Neural cell (in vitro differentiated cells): ENCODE measurements at regions not wholly inside any gene's neighbourhood (a gene's known extent, or its start where the extent isn't known, plus 50 kb on each side); places are given as distances from the start of the nearest gene placed in this dataset.

Source experiments
- H2AFZ ChIP-seq: fragments of 200-600, 300-800 bp; sonication (generic), shearing (Covaris generic); 2 replicates; pipeline ENCODE4 v1.6.0; 2014; ENCODE audit warnings: low read depth, mild to moderate bottlenecking, antibody characterized with exemption, low read length, moderate library complexity
- H3F3A ChIP-seq: fragments of 200-600 bp; shearing (Covaris generic); 2 replicates; pipeline ENCODE4 v1.6.1; 2016; ENCODE audit warnings: mild to moderate bottlenecking, moderate library complexity, mixed read lengths, antibody characterized with exemption, low read length; ENCODE audit not compliant: insufficient read depth, poor library complexity, severe bottlenecking
- H3K27ac ChIP-seq: fragments of 200-600, 300-800 bp; sonication (generic), shearing (Covaris generic); 2 replicates; pipeline ENCODE4 v1.5.1; 2014; ENCODE audit warnings: mild to moderate bottlenecking, low read length, moderate library complexity
- H3K27me3 ChIP-seq: fragments of 300-800, 200-600 bp; sonication (generic), shearing (Covaris generic); 2 replicates; pipeline ENCODE4 v1.6.0; 2014; ENCODE audit warnings: mild to moderate bottlenecking, low read depth, low read length, moderate library complexity; ENCODE audit not compliant: insufficient read depth
- H3K36me3 ChIP-seq: fragments of 300-800, 200-600 bp; sonication (generic), shearing (Covaris generic); 2 replicates; pipeline ENCODE4 v1.5.1; 2014; ENCODE audit warnings: mild to moderate bottlenecking, antibody characterized with exemption, low read length, moderate library complexity; ENCODE audit not compliant: insufficient read depth
- H3K4me2 ChIP-seq: fragments of 300-800, 200-600 bp; sonication (generic), shearing (Covaris generic); 2 replicates; pipeline ENCODE4 v1.6.0; 2014; ENCODE audit warnings: mild to moderate bottlenecking, low read length
- H3K4me3 ChIP-seq: fragments of 300-800, 200-600 bp; sonication (generic), shearing (Covaris generic); 2 replicates; pipeline ENCODE4 v1.5.1; 2014; ENCODE audit warnings: mild to moderate bottlenecking, low read length, moderate library complexity
- H3K79me2 ChIP-seq: fragments of 200-600 bp; shearing (Covaris generic); replicated peaks from 2 replicates; pipeline ENCODE4 v1.6.0; 2014; ENCODE audit warnings: mild to moderate bottlenecking, low read length, moderate library complexity; ENCODE audit not compliant: insufficient read depth
- H3K9ac ChIP-seq: fragments of 300-800, 200-600 bp; sonication (generic), shearing (Covaris generic); 2 replicates; pipeline ENCODE4 v1.6.1; 2016; ENCODE audit warnings: mild to moderate bottlenecking, low read length, mixed read lengths
- H3K9me2 ChIP-seq: fragments of 200-600 bp; shearing (Covaris generic); 2 replicates; pipeline ENCODE4 v1.6.1; 2016; ENCODE audit warnings: mild to moderate bottlenecking, low read length, mixed read lengths; ENCODE audit not compliant: insufficient read depth
- H3K9me3 ChIP-seq: fragments of 200-600, 300-800 bp; sonication (generic), shearing (Covaris generic); 2 replicates; pipeline ENCODE4 v1.6.1; 2016; ENCODE audit warnings: mild to moderate bottlenecking, mixed run types, low read length, moderate library complexity, mixed read lengths
- H4K20me1 ChIP-seq: fragments of 200-600 bp; shearing (Covaris generic); 2 replicates; pipeline ENCODE4 v1.6.1; 2016; ENCODE audit warnings: mild to moderate bottlenecking, mixed run types; ENCODE audit not compliant: insufficient read depth
- EP300 ChIP-seq: fragments of 450-650 bp; conservative IDR thresholded peaks from 2 replicates; pipeline ENCODE4 v1.6.1; 2014; ENCODE audit warnings: antibody characterized with exemption, mild to moderate bottlenecking, moderate library complexity; ENCODE audit not compliant: poor library complexity, severe bottlenecking
- EZH2 ChIP-seq: fragments of 200-600, 300-800 bp; shearing (Covaris generic), sonication (generic); IDR thresholded peaks from 2 replicates; pipeline ENCODE4 v1.6.1; 2014; ENCODE audit warnings: antibody characterized with exemption, low read length, borderline replicate concordance, mild to moderate bottlenecking; ENCODE audit not compliant: insufficient read depth, poor library complexity, severe bottlenecking
- MXI1 ChIP-seq: fragments of 450-650 bp; conservative IDR thresholded peaks from 2 replicates; pipeline ENCODE4 v1.6.1; 2014; ENCODE audit warnings: antibody characterized with exemption, mild to moderate bottlenecking; ENCODE audit not compliant: poor library complexity, severe bottlenecking
- POLR2AphosphoS5 ChIP-seq: IDR thresholded peaks from 2 replicates; pipeline ENCODE4 v1.6.1; 2012
- RAD21 ChIP-seq: fragments of 450-650 bp; conservative IDR thresholded peaks from 2 replicates; pipeline ENCODE4 v1.6.1; 2014; ENCODE audit warnings: antibody characterized with exemption, mild to moderate bottlenecking, moderate library complexity
- SMC3 ChIP-seq: fragments of 450-650 bp; conservative IDR thresholded peaks from 2 replicates; pipeline ENCODE4 v1.6.1; 2014; ENCODE audit warnings: antibody characterized with exemption, mild to moderate bottlenecking, moderate library complexity; ENCODE audit not compliant: poor library complexity
- TAF1 ChIP-seq: IDR thresholded peaks from 2 replicates; pipeline ENCODE4 v1.6.1; 2012; ENCODE audit warnings: low read depth
- TF ChIP-seq, protein P1 (sequence below): IDR thresholded peaks from 2 replicates; pipeline ENCODE4 v1.6.1; 2012; ENCODE audit warnings: borderline replicate concordance
- TF ChIP-seq, protein P2 (sequence below): fragments of 450-650 bp; IDR thresholded peaks from 2 replicates; pipeline ENCODE4 v1.5.1; 2014; ENCODE audit warnings: antibody characterized with exemption, mild to moderate bottlenecking, moderate library complexity; ENCODE audit not compliant: poor library complexity, severe bottlenecking

DNA sequence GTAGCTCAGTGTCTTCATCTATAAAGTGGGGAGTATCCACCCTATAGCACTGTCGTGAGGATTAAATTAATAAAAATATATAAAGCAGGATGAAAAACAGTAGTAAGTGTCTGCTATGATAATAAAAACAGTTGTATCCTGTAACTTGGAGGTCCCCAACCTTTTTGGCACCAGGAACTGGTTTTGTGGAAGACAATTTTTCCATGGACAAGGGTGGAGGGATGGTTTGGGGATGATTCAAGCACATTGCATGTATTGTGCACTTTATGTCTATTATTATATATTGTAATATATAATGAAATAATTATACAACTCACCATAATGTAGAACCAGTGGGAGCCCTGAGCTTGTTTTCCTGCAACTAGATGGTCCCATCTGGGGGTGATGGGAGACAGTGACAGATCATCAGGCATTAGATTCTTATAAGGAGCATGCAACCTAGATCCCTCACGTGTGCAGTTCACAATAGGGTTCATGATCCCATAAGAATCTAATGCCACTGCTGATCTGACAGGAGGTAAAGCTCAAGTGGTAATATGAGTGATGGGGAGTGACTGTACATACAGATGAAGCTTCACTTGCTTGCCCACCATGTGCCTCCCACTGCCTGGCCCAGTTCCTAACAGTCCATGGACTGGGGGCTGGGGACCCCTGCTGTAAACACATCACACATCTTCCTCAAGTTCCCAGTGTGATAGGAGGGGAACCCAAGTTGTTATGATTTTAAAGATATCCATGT lies 177.4 kb upstream of the DAPK1 start:
- Histone ChIP-seq H3F3A (no peaks in the 10 kb centered on the region), H3K4me2 (no peak overlapping the region), H3K9me2 (no peaks in the 10 kb centered on the region), H3K9me3 (no peaks in the 10 kb centered on the region), H3K79me2 (no peaks in the 10 kb centered on the region), H4K20me1 (no peaks in the 10 kb centered on the region), H3K9ac (no peak overlapping the region), H3K36me3 (no peaks in the 10 kb centered on the region), H2AFZ (no peak overlapping the region), H3K4me3 (no peak overlapping the region), H3K27ac (no peak overlapping the region), H3K27me3 (no peaks in the 10 kb centered on the region)
- no peak for TF ChIP-seq RAD21
- TF ChIP-seq POLR2AphosphoS5, result no peak
- TF ChIP-seq EZH2, result no peak
- no peak for TF ChIP-seq EP300
- TF ChIP-seq SMC3, result no peak
- TF ChIP-seq, protein P1, sequence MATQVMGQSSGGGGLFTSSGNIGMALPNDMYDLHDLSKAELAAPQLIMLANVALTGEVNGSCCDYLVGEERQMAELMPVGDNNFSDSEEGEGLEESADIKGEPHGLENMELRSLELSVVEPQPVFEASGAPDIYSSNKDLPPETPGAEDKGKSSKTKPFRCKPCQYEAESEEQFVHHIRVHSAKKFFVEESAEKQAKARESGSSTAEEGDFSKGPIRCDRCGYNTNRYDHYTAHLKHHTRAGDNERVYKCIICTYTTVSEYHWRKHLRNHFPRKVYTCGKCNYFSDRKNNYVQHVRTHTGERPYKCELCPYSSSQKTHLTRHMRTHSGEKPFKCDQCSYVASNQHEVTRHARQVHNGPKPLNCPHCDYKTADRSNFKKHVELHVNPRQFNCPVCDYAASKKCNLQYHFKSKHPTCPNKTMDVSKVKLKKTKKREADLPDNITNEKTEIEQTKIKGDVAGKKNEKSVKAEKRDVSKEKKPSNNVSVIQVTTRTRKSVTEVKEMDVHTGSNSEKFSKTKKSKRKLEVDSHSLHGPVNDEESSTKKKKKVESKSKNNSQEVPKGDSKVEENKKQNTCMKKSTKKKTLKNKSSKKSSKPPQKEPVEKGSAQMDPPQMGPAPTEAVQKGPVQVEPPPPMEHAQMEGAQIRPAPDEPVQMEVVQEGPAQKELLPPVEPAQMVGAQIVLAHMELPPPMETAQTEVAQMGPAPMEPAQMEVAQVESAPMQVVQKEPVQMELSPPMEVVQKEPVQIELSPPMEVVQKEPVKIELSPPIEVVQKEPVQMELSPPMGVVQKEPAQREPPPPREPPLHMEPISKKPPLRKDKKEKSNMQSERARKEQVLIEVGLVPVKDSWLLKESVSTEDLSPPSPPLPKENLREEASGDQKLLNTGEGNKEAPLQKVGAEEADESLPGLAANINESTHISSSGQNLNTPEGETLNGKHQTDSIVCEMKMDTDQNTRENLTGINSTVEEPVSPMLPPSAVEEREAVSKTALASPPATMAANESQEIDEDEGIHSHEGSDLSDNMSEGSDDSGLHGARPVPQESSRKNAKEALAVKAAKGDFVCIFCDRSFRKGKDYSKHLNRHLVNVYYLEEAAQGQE, result no peak

DNA sequence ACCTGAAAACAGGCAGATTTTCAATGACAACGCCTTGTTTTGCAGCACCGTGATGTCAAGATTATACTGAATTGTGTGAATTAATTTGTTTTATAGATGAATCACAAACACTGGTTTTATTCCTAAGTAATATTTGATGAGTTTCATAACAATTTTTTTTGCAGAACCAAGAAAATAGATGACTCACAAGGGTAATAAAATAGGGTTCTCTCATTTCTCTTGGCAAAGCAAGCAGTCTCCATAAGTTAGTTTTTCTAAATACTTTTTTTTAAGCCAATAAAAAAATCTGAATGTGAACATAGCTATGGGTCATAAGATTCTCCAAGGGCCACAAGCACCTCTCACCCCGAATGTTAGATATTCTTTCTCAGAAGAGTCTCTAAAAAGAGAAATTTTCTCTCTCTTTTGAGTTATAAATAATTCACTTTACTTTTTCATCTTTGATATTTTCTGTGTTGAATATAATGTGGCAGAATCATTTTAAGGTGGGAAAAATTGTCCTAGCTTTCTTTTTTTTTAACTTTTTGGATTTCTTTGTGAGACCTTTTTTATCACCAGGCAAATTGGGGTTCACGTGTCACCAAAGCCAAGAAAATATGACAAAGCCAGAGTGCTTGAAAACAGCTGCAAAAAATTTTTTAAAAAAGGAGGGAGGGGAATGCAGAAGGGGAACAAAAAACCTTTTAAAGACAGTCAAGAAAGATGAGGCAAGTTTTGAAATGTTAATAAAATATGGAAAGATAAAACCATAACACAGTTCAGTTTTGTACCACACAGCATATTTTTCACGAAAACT lies 174.6 kb upstream of the DAPK1 start:
- Histone ChIP-seq H3K4me2 (no peak overlapping the region), H3K9me3 (no peaks in the 10 kb centered on the region), H3K4me3 (no peak overlapping the region), H3F3A (no peaks in the 10 kb centered on the region), H3K27me3 (no peaks in the 10 kb centered on the region), H3K27ac (no peak overlapping the region), H2AFZ (no peak overlapping the region), H3K9ac (no peak overlapping the region), H4K20me1 (no peaks in the 10 kb centered on the region), H3K9me2 (no peaks in the 10 kb centered on the region), H3K36me3 (no peaks in the 10 kb centered on the region), H3K79me2 (no peaks in the 10 kb centered on the region)
- TF ChIP-seq, protein P1, result no peak
- TF ChIP-seq TAF1, result no peak
- TF ChIP-seq SMC3, result no peak
- no peak for TF ChIP-seq MXI1
- no peak for TF ChIP-seq EP300
- TF ChIP-seq RAD21, result no peak
- TF ChIP-seq POLR2AphosphoS5, result no peak
- TF ChIP-seq, protein P2, sequence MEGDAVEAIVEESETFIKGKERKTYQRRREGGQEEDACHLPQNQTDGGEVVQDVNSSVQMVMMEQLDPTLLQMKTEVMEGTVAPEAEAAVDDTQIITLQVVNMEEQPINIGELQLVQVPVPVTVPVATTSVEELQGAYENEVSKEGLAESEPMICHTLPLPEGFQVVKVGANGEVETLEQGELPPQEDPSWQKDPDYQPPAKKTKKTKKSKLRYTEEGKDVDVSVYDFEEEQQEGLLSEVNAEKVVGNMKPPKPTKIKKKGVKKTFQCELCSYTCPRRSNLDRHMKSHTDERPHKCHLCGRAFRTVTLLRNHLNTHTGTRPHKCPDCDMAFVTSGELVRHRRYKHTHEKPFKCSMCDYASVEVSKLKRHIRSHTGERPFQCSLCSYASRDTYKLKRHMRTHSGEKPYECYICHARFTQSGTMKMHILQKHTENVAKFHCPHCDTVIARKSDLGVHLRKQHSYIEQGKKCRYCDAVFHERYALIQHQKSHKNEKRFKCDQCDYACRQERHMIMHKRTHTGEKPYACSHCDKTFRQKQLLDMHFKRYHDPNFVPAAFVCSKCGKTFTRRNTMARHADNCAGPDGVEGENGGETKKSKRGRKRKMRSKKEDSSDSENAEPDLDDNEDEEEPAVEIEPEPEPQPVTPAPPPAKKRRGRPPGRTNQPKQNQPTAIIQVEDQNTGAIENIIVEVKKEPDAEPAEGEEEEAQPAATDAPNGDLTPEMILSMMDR, result no peak
- TF ChIP-seq EZH2, result no peak
